ENCODE measurements at regions not wholly inside any gene's neighbourhood (a gene's known extent, or its start where the extent isn't known, plus 50 kb on each side); places are given as distances from the start of the nearest gene placed in this dataset.
"Not testable (repeated sequence)": the region's sequence is repeated elsewhere in the genome, so short reads cannot be mapped to it uniquely, and the experiment has no call there.

DNA sequence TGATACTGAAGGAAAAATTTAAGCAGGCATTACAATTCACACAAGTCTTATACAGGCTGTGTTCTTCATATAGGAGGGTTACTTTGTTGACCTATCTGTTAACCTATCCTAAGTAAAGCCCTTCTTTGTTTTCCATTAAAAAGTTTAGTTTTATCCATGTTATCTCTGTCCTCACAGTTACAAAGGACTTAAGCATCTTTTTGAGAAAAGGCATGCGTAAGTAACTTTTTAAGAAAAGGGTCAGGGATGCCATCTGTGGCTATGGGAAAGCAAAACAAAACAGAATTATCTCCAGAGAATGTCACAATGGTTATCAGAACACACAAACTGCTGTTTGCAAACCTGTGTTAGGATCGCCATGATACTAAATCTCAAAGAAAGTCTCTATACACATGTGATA lies 295.8 kb upstream of the MTPN start:
- 100% methylated on average over 1 of the region's 2 CpGs for WGBS (ENCODE audit: insufficient coverage)
- no peaks in the 10 kb centered on the region for H3K36me3 Mint-ChIP-seq
- Histone ChIP-seq H3K9me3 (ENCODE audit: control insufficient read depth, insufficient read depth, low read length) (no peaks in the 10 kb centered on the region), H3K27me3 (ENCODE audit: control insufficient read depth, insufficient read depth, low read length) (no peaks in the 10 kb centered on the region), H3K4me3 (ENCODE audit: low read length) (no peak overlapping the region), H3K27ac (ENCODE audit: low read length) (no peak overlapping the region), H3K36me3 (ENCODE audit: control insufficient read depth, insufficient read depth, low read length) (no peaks in the 10 kb centered on the region), H3K4me1 (ENCODE audit: control insufficient read depth, insufficient read depth, low read length) (no peaks in the 10 kb centered on the region)
- no peaks in the 10 kb centered on the region for H3K27me3 Mint-ChIP-seq (ENCODE audit: low read depth in 2 of 2)
- no peak for ATAC-seq
- peaks cover 12 to 18% of the 10 kb centered on the region in 2 donors for H3K9me3 Mint-ChIP-seq
- intact Hi-C loops (cut with micrococcal nuclease) = no loop called here
- no peak overlapping the region for H3K27ac Mint-ChIP-seq
- TF ChIP-seq, protein P1, sequence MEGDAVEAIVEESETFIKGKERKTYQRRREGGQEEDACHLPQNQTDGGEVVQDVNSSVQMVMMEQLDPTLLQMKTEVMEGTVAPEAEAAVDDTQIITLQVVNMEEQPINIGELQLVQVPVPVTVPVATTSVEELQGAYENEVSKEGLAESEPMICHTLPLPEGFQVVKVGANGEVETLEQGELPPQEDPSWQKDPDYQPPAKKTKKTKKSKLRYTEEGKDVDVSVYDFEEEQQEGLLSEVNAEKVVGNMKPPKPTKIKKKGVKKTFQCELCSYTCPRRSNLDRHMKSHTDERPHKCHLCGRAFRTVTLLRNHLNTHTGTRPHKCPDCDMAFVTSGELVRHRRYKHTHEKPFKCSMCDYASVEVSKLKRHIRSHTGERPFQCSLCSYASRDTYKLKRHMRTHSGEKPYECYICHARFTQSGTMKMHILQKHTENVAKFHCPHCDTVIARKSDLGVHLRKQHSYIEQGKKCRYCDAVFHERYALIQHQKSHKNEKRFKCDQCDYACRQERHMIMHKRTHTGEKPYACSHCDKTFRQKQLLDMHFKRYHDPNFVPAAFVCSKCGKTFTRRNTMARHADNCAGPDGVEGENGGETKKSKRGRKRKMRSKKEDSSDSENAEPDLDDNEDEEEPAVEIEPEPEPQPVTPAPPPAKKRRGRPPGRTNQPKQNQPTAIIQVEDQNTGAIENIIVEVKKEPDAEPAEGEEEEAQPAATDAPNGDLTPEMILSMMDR (IDR thresholded peaks at IDR 0.05) = no peak
- no peaks in the 10 kb centered on the region for H3K4me1 Mint-ChIP-seq
- DNase-seq = no peak
- no peak overlapping the region for H3K4me3 Mint-ChIP-seq

DNA sequence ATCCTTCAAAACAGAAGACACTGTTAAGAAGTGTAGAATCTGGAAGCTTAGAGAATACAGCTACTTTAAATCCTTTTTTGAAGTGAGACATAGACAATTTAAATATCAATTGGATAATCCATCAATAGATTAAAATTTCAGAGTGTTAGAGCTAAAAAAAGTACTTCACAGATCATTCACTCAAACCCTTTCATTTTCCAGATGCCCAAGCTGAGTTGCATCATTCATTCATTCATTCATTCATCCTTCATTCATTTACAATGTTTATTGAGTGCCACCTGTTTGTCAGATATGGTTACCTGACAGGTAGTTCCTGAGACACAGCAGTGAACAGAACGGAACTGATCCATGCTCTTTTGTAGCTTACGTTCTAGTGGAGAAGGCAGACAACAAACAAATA lies 290.7 kb upstream of the MTPN start:
- Mint-ChIP-seq H3K4me3 (no peak overlapping the region), H3K36me3 (peaks cover 8% of the 10 kb centered on the region), H3K27ac (no peak overlapping the region), H3K27me3 (ENCODE audit: low read depth in 2 of 2) (no peaks in the 10 kb centered on the region), H3K9me3 (peaks cover 15% of the 10 kb centered on the region in 2 donors), H3K4me1 (no peaks in the 10 kb centered on the region)
- no peak overlapping the region for H3K4me3 ChIP-seq (ENCODE audit: low read length)
- TF ChIP-seq, protein P1 (IDR thresholded peaks at IDR 0.05) = no peak
- H3K4me1 ChIP-seq (ENCODE audit: control insufficient read depth, insufficient read depth, low read length) = no peaks in the 10 kb centered on the region
- H3K36me3 ChIP-seq (ENCODE audit: control insufficient read depth, insufficient read depth, low read length) = no peaks in the 10 kb centered on the region
- WGBS (ENCODE audit: insufficient coverage) = 97% methylated on average over 2 of the region's 2 CpGs
- H3K27me3 ChIP-seq (ENCODE audit: control insufficient read depth, insufficient read depth, low read length) = no peaks in the 10 kb centered on the region
- peaks cover 11% of the 10 kb centered on the region for H3K9me3 ChIP-seq (ENCODE audit: control insufficient read depth, insufficient read depth, low read length)
- intact Hi-C loops (cut with micrococcal nuclease) = no loop called here
- no peak overlapping the region for H3K27ac ChIP-seq (ENCODE audit: low read length)
- no peak for DNase-seq
- ATAC-seq = no peak

DNA sequence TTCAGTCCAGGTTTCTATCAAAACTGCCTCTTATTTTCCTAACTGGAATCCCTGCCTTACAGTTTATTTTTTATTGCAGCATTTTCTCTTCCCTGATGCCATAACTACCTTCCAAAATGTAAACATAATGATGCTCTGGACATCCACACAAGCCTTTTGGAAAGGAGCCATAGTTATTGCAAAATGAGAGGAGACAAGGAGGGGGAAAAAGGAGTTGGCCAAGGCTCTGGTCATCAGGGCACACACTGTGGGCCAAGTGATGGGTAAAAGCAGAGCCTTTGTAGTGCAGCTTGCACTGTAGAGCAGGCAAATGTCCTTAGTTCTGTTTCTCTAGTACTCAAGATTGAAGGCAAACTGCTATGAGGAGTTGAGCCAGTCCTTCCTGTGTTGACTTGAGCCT lies 289.3 kb upstream of the MTPN start:
- no peaks in the 10 kb centered on the region for H3K4me1 ChIP-seq (ENCODE audit: control insufficient read depth, insufficient read depth, low read length)
- no peak overlapping the region for H3K27ac Mint-ChIP-seq
- no peaks in the 10 kb centered on the region for H3K27me3 ChIP-seq (ENCODE audit: control insufficient read depth, insufficient read depth, low read length)
- intact Hi-C loops (cut with micrococcal nuclease) = no loop called here
- DNase-seq (no peak), ATAC-seq (no peak)
- peaks cover 13% of the 10 kb centered on the region for H3K9me3 ChIP-seq (ENCODE audit: control insufficient read depth, insufficient read depth, low read length)
- no peaks in the 10 kb centered on the region for H3K4me1 Mint-ChIP-seq
- no peak overlapping the region for H3K4me3 Mint-ChIP-seq
- TF ChIP-seq, protein P1 (IDR thresholded peaks at IDR 0.05) = no peak
- H3K27ac ChIP-seq (ENCODE audit: low read length) = no peak overlapping the region
- peaks cover 19 to 25% of the 10 kb centered on the region in 2 donors for H3K9me3 Mint-ChIP-seq
- no peak overlapping the region for H3K4me3 ChIP-seq (ENCODE audit: low read length)
- H3K27me3 Mint-ChIP-seq (ENCODE audit: low read depth in 2 of 2) = no peaks in the 10 kb centered on the region
- no peaks in the 10 kb centered on the region for H3K36me3 ChIP-seq (ENCODE audit: control insufficient read depth, insufficient read depth, low read length)
- H3K36me3 Mint-ChIP-seq = peaks cover 14% of the 10 kb centered on the region

DNA sequence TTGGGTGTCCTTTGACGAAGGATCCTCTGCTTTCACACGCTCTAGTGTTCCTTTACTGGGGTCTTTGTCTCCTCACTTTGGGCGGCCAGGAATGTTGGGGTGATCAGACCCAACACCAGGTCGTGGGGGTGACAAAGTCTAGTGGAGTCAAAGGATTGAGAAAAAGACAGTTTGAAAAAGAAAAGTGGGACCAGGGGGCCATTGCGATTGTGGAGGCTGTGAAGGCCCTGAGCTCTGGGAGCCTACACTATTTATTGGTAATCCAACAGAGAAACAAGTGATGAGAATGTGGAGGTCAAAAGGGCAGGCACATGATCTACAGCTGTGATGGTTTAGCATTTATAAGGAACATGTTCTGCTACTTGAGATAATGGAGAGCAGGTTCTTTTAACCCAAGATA lies 287.1 kb upstream of the MTPN start:
- whole genome bisulfite sequencing (ENCODE audit: insufficient coverage) = 74% methylated on average over 5 of the region's 5 CpGs
- H3K4me3 ChIP-seq (ENCODE audit: low read length); H3K4me1 Mint-ChIP-seq; ATAC-seq; H3K27me3 ChIP-seq (ENCODE audit: control insufficient read depth, insufficient read depth, low read length); H3K27ac ChIP-seq (ENCODE audit: low read length); intact Hi-C loops (cut with micrococcal nuclease); H3K27me3 Mint-ChIP-seq (ENCODE audit: low read depth in 2 of 2); H3K4me3 Mint-ChIP-seq; DNase-seq; H3K36me3 ChIP-seq (ENCODE audit: control insufficient read depth, insufficient read depth, low read length); H3K27ac Mint-ChIP-seq; H3K4me1 ChIP-seq (ENCODE audit: control insufficient read depth, insufficient read depth, low read length): not testable (repeated sequence)
- Mint-ChIP-seq H3K36me3 (peaks cover 14% of the 10 kb centered on the region), H3K9me3 (peaks cover 25 to 30% of the 10 kb centered on the region in 2 donors)
- H3K9me3 ChIP-seq (ENCODE audit: control insufficient read depth, insufficient read depth, low read length) = peaks cover 26% of the 10 kb centered on the region

DNA sequence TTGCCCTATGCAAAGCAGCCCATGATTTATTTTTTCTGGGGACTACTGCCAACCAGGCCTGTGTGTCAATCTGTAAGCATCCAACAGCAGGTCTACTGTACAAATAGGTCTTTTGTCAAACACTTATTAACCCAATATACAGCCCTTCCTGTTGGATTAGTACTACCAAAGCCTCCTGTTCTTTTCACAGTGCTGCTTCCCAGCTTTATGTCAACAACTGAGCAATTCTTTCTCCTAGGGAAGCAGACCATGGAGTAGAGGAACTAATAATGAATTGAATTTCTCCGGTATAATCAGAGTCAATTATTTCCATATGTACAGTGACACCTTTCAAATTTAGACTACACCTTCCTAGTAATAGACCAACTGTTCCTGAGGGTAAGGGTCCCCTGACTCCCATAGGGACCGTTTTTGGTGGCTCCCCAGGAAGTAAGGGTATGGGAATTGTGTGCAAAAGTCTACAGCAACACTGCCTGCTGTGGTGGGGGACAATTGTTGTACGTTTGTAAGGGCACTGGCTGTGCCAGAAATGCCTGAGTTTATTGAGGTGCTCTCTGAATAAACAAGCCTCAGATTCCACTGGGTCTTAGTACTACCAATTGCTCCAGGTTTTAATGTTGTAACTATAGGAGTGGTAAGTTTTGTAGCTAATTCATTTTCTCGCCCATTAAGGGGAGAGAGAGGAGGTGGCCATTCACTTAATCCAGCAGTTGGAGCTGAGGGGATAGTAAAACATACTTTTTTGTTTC lies 286.1 kb upstream of the MTPN start:
- H3K4me3 Mint-ChIP-seq; DNase-seq; H3K4me1 Mint-ChIP-seq; intact Hi-C loops (cut with micrococcal nuclease); H3K4me3 ChIP-seq (ENCODE audit: low read length); ATAC-seq; H3K4me1 ChIP-seq (ENCODE audit: control insufficient read depth, insufficient read depth, low read length); H3K27me3 ChIP-seq (ENCODE audit: control insufficient read depth, insufficient read depth, low read length); H3K27ac Mint-ChIP-seq; H3K36me3 ChIP-seq (ENCODE audit: control insufficient read depth, insufficient read depth, low read length); H3K27ac ChIP-seq (ENCODE audit: low read length); H3K27me3 Mint-ChIP-seq (ENCODE audit: low read depth in 2 of 2): not testable (repeated sequence)
- 40% methylated on average over 2 of the region's 4 CpGs for WGBS (ENCODE audit: insufficient coverage)
- H3K9me3 Mint-ChIP-seq = peaks cover 22 to 27% of the 10 kb centered on the region in 2 donors
- peaks cover 14% of the 10 kb centered on the region for H3K36me3 Mint-ChIP-seq
- peaks cover 26% of the 10 kb centered on the region for H3K9me3 ChIP-seq (ENCODE audit: control insufficient read depth, insufficient read depth, low read length)

DNA sequence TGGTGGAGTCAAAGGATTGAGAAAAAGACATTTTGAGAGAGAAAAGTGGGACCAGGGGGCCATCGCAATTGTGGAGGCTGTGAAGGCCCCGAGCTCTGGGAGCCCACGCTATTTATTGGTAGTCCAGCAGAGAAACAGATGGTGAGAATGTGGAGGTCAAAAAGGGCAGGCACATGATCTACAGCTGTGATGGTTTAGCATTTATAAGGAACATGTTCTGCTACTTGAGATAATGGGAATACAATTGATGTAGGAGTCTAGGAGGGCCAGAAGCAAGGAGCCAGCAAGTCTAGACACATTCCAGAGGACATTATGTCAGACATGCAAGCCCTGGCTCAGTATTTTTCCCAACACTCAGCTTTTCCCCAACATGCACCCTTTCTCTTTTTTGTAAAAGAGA lies 283.4 kb upstream of the MTPN start:
- H3K4me1 Mint-ChIP-seq; DNase-seq; H3K36me3 ChIP-seq (ENCODE audit: control insufficient read depth, insufficient read depth, low read length); H3K27ac Mint-ChIP-seq; H3K4me3 ChIP-seq (ENCODE audit: low read length); intact Hi-C loops (cut with micrococcal nuclease); H3K27ac ChIP-seq (ENCODE audit: low read length); H3K27me3 Mint-ChIP-seq (ENCODE audit: low read depth in 2 of 2); H3K27me3 ChIP-seq (ENCODE audit: control insufficient read depth, insufficient read depth, low read length); H3K4me1 ChIP-seq (ENCODE audit: control insufficient read depth, insufficient read depth, low read length); ATAC-seq; H3K4me3 Mint-ChIP-seq: not testable (repeated sequence)
- H3K9me3 ChIP-seq (ENCODE audit: control insufficient read depth, insufficient read depth, low read length) = peaks cover 24% of the 10 kb centered on the region
- 96% methylated on average over 3 of the region's 3 CpGs for WGBS (ENCODE audit: insufficient coverage)
- Mint-ChIP-seq H3K36me3 (peaks cover 14% of the 10 kb centered on the region), H3K9me3 (peaks cover 15 to 23% of the 10 kb centered on the region in 2 donors)

All from natural killer cell (primary cell).